ENCODE measurements at regions not wholly inside any gene's neighbourhood (a gene's known extent, or its start where the extent isn't known, plus 50 kb on each side); places are given as distances from the start of the nearest gene placed in this dataset.

- TF ChIP-seq STAT1 (conservative IDR thresholded peaks at IDR 0.05) (no peak), CHD4 (IDR thresholded peaks at IDR 0.05) (no peak), SMAD1 (IDR thresholded peaks at IDR 0.05; ENCODE audit: low read depth, partially characterized antibody) (no peak), JUND (IDR thresholded peaks at IDR 0.05; ENCODE audit: low read depth, low read length) (no peak)
Measured at GRCh38 chr2:234846599-234847363, 105.0 kb upstream of the SH3BP4 start (continued).

- Histone ChIP-seq H3K36me3 (ENCODE audit: control insufficient read depth in 2 of 2, insufficient read depth in 2 of 2, low read length in 1 of 2) (no peaks in the 10 kb centered on the region), H3K79me2 (ENCODE audit: control insufficient read depth, insufficient read depth, low read length) (no peaks in the 10 kb centered on the region), H3K4me1 (ENCODE audit: control insufficient read depth, insufficient read depth, low read length) (no peaks in the 10 kb centered on the region), H3K9ac (ENCODE audit: control insufficient read depth, insufficient read depth, low read length) (no peak overlapping the region), H3K27me3 (replicated peaks in 1 of 2; ENCODE audit: control insufficient read depth in 2 of 2, insufficient read depth in 2 of 2, low read length in 1 of 2) (no peaks in the 10 kb centered on the region), H3K4me3 (no peak overlapping the region), H3K4me2 (ENCODE audit: control insufficient read depth, insufficient read depth) (no peak overlapping the region), H4K20me1 (ENCODE audit: control insufficient read depth, insufficient read depth) (no peaks in the 10 kb centered on the region), H2AFZ (ENCODE audit: control insufficient read depth, low read depth, low read length) (no peak overlapping the region), H3K27ac (ENCODE audit: control insufficient read depth, insufficient read depth) (no peak overlapping the region), H3K9me3 (replicated peaks; ENCODE audit: control insufficient read depth, insufficient read depth, low read length) (no peaks in the 10 kb centered on the region)
- FAIRE-seq (no peak), ATAC-seq (no peak), DNase-seq (ENCODE audit: low read depth, low spot score) (no peak)
- in situ Hi-C loops (cut with MboI): no loop called here
- ChIA-PET SMC1A (ENCODE audit: uncharacterized antibody, unreplicated experiment) (no interaction called here), CTCF (interaction anchor here (0.6 kb wide), 1 partner anchor 261 kb away, joined by 3 read pairs; no protein-coding TSS in a partner anchor), RAD21 (ENCODE audit: unreplicated experiment) (no interaction called here), POLR2A (no interaction called here)
- TF ChIP-seq GATAD2B (conservative IDR thresholded peaks at IDR 0.05; ENCODE audit: low read depth) (no peak), NBN (IDR thresholded peaks at IDR 0.05) (no peak)
- no TSS peak for BruUV-seq (replicated peaks)
- intact Hi-C loops (cut with micrococcal nuclease; ENCODE audit: unreplicated experiment): no loop called here
- 24% methylated on average over 10 of the region's 10 CpGs for WGBS (ENCODE audit: insufficient coverage, insufficient replicate concordance, low lambda C conversion rate, missing lambda C conversion rate)
Measured at GRCh38 chr2:234845602-234846590, 105.9 kb upstream of the SH3BP4 start.
